Keratinocyte (primary cell): ENCODE measurements at regions not wholly inside any gene's neighbourhood (a gene's known extent, or its start where the extent isn't known, plus 50 kb on each side); places are given as distances from the start of the nearest gene placed in this dataset.
"Not testable (repeated sequence)": the region's sequence is repeated elsewhere in the genome, so short reads cannot be mapped to it uniquely, and the experiment has no call there.

Experiments
- DNase-seq: peaks from one replicate; pipeline ENCODE4 v3.0.0-alpha.2; 2011; ENCODE audit warnings: low read depth, missing footprints, low spot score
- FAIRE-seq: peaks from 2 replicates; lab custom pipeline; 2011; peaks lifted over from hg19 to GRCh38; lab: Jason Lieb, UNC
- H2AFZ ChIP-seq: 2 replicates; pipeline ENCODE4 v1.6.0; 2012; ENCODE audit warnings: low read length, control low read depth, inconsistent platforms; ENCODE audit not compliant: control insufficient read depth
- H3K27ac ChIP-seq: 2 replicates; pipeline ENCODE4 v1.5.1; 2011; ENCODE audit warnings: low read length; ENCODE audit not compliant: control insufficient read depth, insufficient read depth
- H3K27me3 ChIP-seq: 3 replicates; pipeline ENCODE4 v1.6.0; 2011; ENCODE audit warnings: low read length; ENCODE audit not compliant: control insufficient read depth, insufficient read depth; ENCODE audit errors: extremely low read depth
- H3K36me3 ChIP-seq, 2 experiments: 2 replicates in 1 of 2; 3 replicates in 1 of 2; pipeline ENCODE4 v1.5.1; 2011; ENCODE audit warnings: low read length in 2 of 2, mild to moderate bottlenecking in 1 of 2; ENCODE audit not compliant: control insufficient read depth in 2 of 2, insufficient read depth in 2 of 2; ENCODE audit errors: extremely low read depth in 1 of 2
- H3K4me1 ChIP-seq: 3 replicates; pipeline ENCODE4 v1.5.1; 2011; ENCODE audit warnings: low read length; ENCODE audit not compliant: control insufficient read depth, insufficient read depth; ENCODE audit errors: extremely low read depth
- H3K4me2 ChIP-seq: 3 replicates; pipeline ENCODE4 v1.6.0; 2011; ENCODE audit warnings: low read depth, low read length; ENCODE audit not compliant: control insufficient read depth, insufficient read depth; ENCODE audit errors: extremely low read depth
- H3K4me3 ChIP-seq, 3 experiments: fragments of 200-600 bp in 1 of 3; sonication (generic) in 1 of 3; 2 replicates in 2 of 3; 3 replicates in 1 of 3; pipeline ENCODE4 v1.5.1; 2011 to 2016; ENCODE audit warnings: low read length in 3 of 3, mild to moderate bottlenecking in 3 of 3, control low read depth in 2 of 3, inconsistent platforms in 1 of 3, low read depth in 1 of 3, mixed read lengths in 1 of 3, mixed run types in 1 of 3, moderate library complexity in 1 of 3; ENCODE audit not compliant: control insufficient read depth in 2 of 3, insufficient read depth in 2 of 3; ENCODE audit errors: extremely low read depth in 1 of 3
- H3K79me2 ChIP-seq: 2 replicates; pipeline ENCODE4 v1.6.0; 2012; ENCODE audit warnings: low read length; ENCODE audit not compliant: control insufficient read depth, insufficient read depth
- H3K9ac ChIP-seq: 3 replicates; pipeline ENCODE4 v1.6.0; 2011; ENCODE audit warnings: low read length; ENCODE audit not compliant: control insufficient read depth, insufficient read depth; ENCODE audit errors: extremely low read depth
- H3K9me1 ChIP-seq: 3 replicates; pipeline ENCODE4 v1.6.0; 2011; ENCODE audit warnings: low read length; ENCODE audit not compliant: control insufficient read depth, insufficient read depth; ENCODE audit errors: extremely low read depth
- H3K9me3 ChIP-seq: 2 replicates; pipeline ENCODE4 v1.5.1; 2012; ENCODE audit warnings: low read depth, low read length; ENCODE audit not compliant: control insufficient read depth
- H4K20me1 ChIP-seq: 3 replicates; pipeline ENCODE4 v1.6.0; 2011; ENCODE audit warnings: low read length; ENCODE audit not compliant: control insufficient read depth, insufficient read depth; ENCODE audit errors: extremely low read depth
- CTCF ChIP-seq, 3 experiments: IDR thresholded peaks in 1 of 3; conservative IDR thresholded peaks in 1 of 3; optimal IDR thresholded peaks in 1 of 3; 2 replicates in 2 of 3; 3 replicates in 1 of 3; pipeline versions ENCODE3 to v1.5.1; 2011; ENCODE audit warnings: low read length in 3 of 3, mild to moderate bottlenecking in 3 of 3, moderate library complexity in 2 of 3, control low read depth in 1 of 3, inconsistent platforms in 1 of 3; ENCODE audit not compliant: insufficient read depth in 2 of 3; ENCODE audit errors: extremely low read depth in 1 of 3
- EZH2 ChIP-seq: IDR thresholded peaks from one replicate; pipeline ENCODE4 v1.6.1; 2012; ENCODE audit warnings: inconsistent platforms, mild to moderate bottlenecking, low read length, moderate library complexity
- dilution Hi-C: fragments of 300-500 bp; cut with MboI; formaldehyde crosslinking; loops from one replicate; pipeline ENCODE4 v1.7.0; 2020; ENCODE audit warnings: low sequenced_read_pairs; ENCODE audit not compliant: extremely low pct_ligation_motif_present

GRCh38 chr6:67467341-67467740, 1167.7 kb upstream of the ADGRB3 start:
- no peaks in the 10 kb centered on the region for H3K9me3 ChIP-seq
- DNase-seq (no peak), FAIRE-seq (no peak)
- no peaks in the 10 kb centered on the region for H3K79me2 ChIP-seq
- no peak overlapping the region for H2AFZ ChIP-seq
- TF ChIP-seq EZH2 (no peak), CTCF (optimal IDR thresholded peaks at IDR 0.05 in 1 of 3, IDR thresholded peaks at IDR 0.05 in 1 of 3, conservative IDR thresholded peaks at IDR 0.05 in 1 of 3; ENCODE audit: extremely low read depth in 1 of 3, insufficient read depth in 2 of 3, low read length in 3 of 3) (no peak)
- H3K27ac ChIP-seq: no peak overlapping the region
- no peaks in the 10 kb centered on the region for H3K27me3 ChIP-seq
- H3K9me1 ChIP-seq: no peaks in the 10 kb centered on the region
- no peaks in the 10 kb centered on the region for H3K4me1 ChIP-seq
- H3K4me3 ChIP-seq: no peak overlapping the region
- dilution Hi-C loops: no loop called here
- no peak overlapping the region for H3K4me2 ChIP-seq
- H4K20me1 ChIP-seq: no peaks in the 10 kb centered on the region
- H3K36me3 ChIP-seq: no peaks in the 10 kb centered on the region
- no peak overlapping the region for H3K9ac ChIP-seq

GRCh38 chr6:67462725-67463124, 1172.4 kb upstream of the ADGRB3 start:
- not testable (repeated sequence) for H2AFZ ChIP-seq

GRCh38 chr6:67459556-67459955, 1175.5 kb upstream of the ADGRB3 start:
- Histone ChIP-seq H3K9me1 (no peaks in the 10 kb centered on the region), H3K9ac (no peak overlapping the region), H3K4me2 (no peak overlapping the region), H3K9me3 (peaks cover 2% of the 10 kb centered on the region), H3K27me3 (no peaks in the 10 kb centered on the region), H2AFZ (no peak overlapping the region), H3K4me1 (no peaks in the 10 kb centered on the region), H3K4me3 (no peak overlapping the region), H4K20me1 (no peaks in the 10 kb centered on the region), H3K27ac (no peak overlapping the region), H3K36me3 (no peaks in the 10 kb centered on the region), H3K79me2 (no peaks in the 10 kb centered on the region)
- FAIRE-seq: no peak
- no peak for DNase-seq
- dilution Hi-C loops: no loop called here
- TF ChIP-seq EZH2 (no peak), CTCF (optimal IDR thresholded peaks at IDR 0.05 in 1 of 3, IDR thresholded peaks at IDR 0.05 in 1 of 3, conservative IDR thresholded peaks at IDR 0.05 in 1 of 3; ENCODE audit: extremely low read depth in 1 of 3, insufficient read depth in 2 of 3, low read length in 3 of 3) (no peak)

More at GRCh38 chr6:67462725-67463124, 1172.4 kb upstream of the ADGRB3 start:
- H3K27ac ChIP-seq, DNase-seq, H3K9ac ChIP-seq, H3K36me3 ChIP-seq, H3K4me1 ChIP-seq, H3K9me3 ChIP-seq, H3K4me2 ChIP-seq, H4K20me1 ChIP-seq, H3K9me1 ChIP-seq, dilution Hi-C loops, H3K4me3 ChIP-seq, H3K27me3 ChIP-seq, H3K79me2 ChIP-seq, FAIRE-seq: not testable (repeated sequence)
